Gastrocnemius medialis (tissue), 4 donors: ENCODE measurements at regions not wholly inside any gene's neighbourhood (a gene's known extent, or its start where the extent isn't known, plus 50 kb on each side); places are given as distances from the start of the nearest gene placed in this dataset.

Source experiments
- ATAC-seq, 2 donors: fragments of 150-250 bp; one replicate each; pipeline ENCODE4 v1.9.1; 2016
- DNase-seq, 2 donors: peaks; one replicate each; pipeline ENCODE4 v3.0.0-alpha.2; 2019
- H3K27ac ChIP-seq, 4 donors: fragments of 200-600 bp; sonication (generic); 1 replicate in 1 of 4; 2 replicates in 3 of 4; pipeline ENCODE4 v1.5.1; 2016 to 2018; ENCODE audit warnings: mild to moderate bottlenecking in 2 of 4, moderate library complexity in 1 of 4
- H3K27me3 ChIP-seq, 3 donors: fragments of 200-600 bp; sonication (generic) in 2 of 3; 1 replicate in 1 of 3; 2 replicates in 2 of 3; pipeline versions ENCODE4 v1.5.1 to v1.6.0; 2016 to 2019; ENCODE audit warnings: mild to moderate bottlenecking in 1 of 3, moderate library complexity in 1 of 3
- H3K36me3 ChIP-seq, 2 donors: fragments of 200-600 bp; sonication (generic) in 1 of 2; one replicate each; pipeline ENCODE4 v1.5.1; 2017 to 2018
- H3K4me1 ChIP-seq, 2 donors: fragments of 200-600 bp; sonication (generic) in 1 of 2; one replicate each; pipeline ENCODE4 v1.5.1; 2016 to 2017; ENCODE audit warnings: mild to moderate bottlenecking in 2 of 2
- H3K4me3 ChIP-seq, 4 donors: fragments of 200-600 bp; sonication (generic) in 3 of 4; 1 replicate in 1 of 4; 2 replicates in 3 of 4; pipeline ENCODE4 v1.5.1; 2016 to 2019; ENCODE audit warnings: mild to moderate bottlenecking in 2 of 4
- H3K9me3 ChIP-seq, 3 donors: fragments of 200-600 bp; sonication (generic) in 2 of 3; 1 replicate in 1 of 3; 2 replicates in 2 of 3; pipeline ENCODE4 v1.5.1; 2016 to 2019
- CTCF ChIP-seq, 5 experiments: fragments of 450-650 bp in 3 of 5; fragments of 200-600 bp in 2 of 5; sonication (generic) in 2 of 5; IDR thresholded peaks in 4 of 5; conservative IDR thresholded peaks in 1 of 5; 1 replicate in 4 of 5; 2 replicates in 1 of 5; pipeline ENCODE4 v1.5.1; 2016 to 2019; ENCODE audit warnings: antibody characterized with exemption in 5 of 5, mild to moderate bottlenecking in 3 of 5, moderate library complexity in 3 of 5
- POLR2A ChIP-seq, 2 donors: fragments of 450-650 bp; IDR thresholded peaks; one replicate each; pipeline ENCODE4 v1.6.1; 2017; ENCODE audit warnings: antibody characterized with exemption in 2 of 2, mild to moderate bottlenecking in 2 of 2, moderate library complexity in 2 of 2
- in situ Hi-C, 4 donors: fragments of 200-750 bp; cut with MboI; loops; one replicate each; pipeline versions ENCODE4 v1.15.0 to v1.8.0; 2017; ENCODE audit warnings: low sequenced_read_pairs in 4 of 4
- intact Hi-C: fragments of 100-400 bp; cut with DNase I; formaldehyde crosslinking; loops from one replicate; pipeline ENCODE4 v1.15.1; 2023; ENCODE audit warnings: low total_unique reads

GRCh38 chr9:115494393-115494792 is 376.4 kb upstream of the TNC start:
- DNase-seq: no peak
- H3K27me3 ChIP-seq: no peaks in the 10 kb centered on the region
- no peak overlapping the region for H3K4me3 ChIP-seq
- H3K36me3 ChIP-seq: no peaks in the 10 kb centered on the region
- no peaks in the 10 kb centered on the region for H3K9me3 ChIP-seq
- no peak for TF ChIP-seq POLR2A (IDR thresholded peaks at IDR 0.05)
- TF ChIP-seq CTCF (IDR thresholded peaks at IDR 0.05 in 4 of 5, conservative IDR thresholded peaks at IDR 0.05 in 1 of 5): no peak
- in situ Hi-C loops: no loop called here
- no peak for ATAC-seq
- H3K27ac ChIP-seq: no peak overlapping the region
- no peaks in the 10 kb centered on the region for H3K4me1 ChIP-seq
- intact Hi-C loops: no loop called here

- in situ Hi-C loops: no loop called here
- no peak for DNase-seq
- intact Hi-C loops: no loop called here
- Histone ChIP-seq H3K4me3 (no peak overlapping the region), H3K27me3 (no peaks in the 10 kb centered on the region), H3K27ac (no peak overlapping the region), H3K36me3 (no peaks in the 10 kb centered on the region), H3K9me3 (no peaks in the 10 kb centered on the region), H3K4me1 (no peaks in the 10 kb centered on the region)
- TF ChIP-seq CTCF (IDR thresholded peaks at IDR 0.05 in 4 of 5, conservative IDR thresholded peaks at IDR 0.05 in 1 of 5): no peak
- no peak for TF ChIP-seq POLR2A (IDR thresholded peaks at IDR 0.05)
- no peak for ATAC-seq
Measured at GRCh38 chr9:115495052-115495635, 377.2 kb upstream of the TNC start.

- TF ChIP-seq POLR2A (IDR thresholded peaks at IDR 0.05): no peak
- no peak for TF ChIP-seq CTCF (IDR thresholded peaks at IDR 0.05 in 4 of 5, conservative IDR thresholded peaks at IDR 0.05 in 1 of 5)
- Histone ChIP-seq H3K4me1 (no peaks in the 10 kb centered on the region), H3K27me3 (no peaks in the 10 kb centered on the region), H3K27ac (no peak overlapping the region), H3K9me3 (no peaks in the 10 kb centered on the region), H3K36me3 (no peaks in the 10 kb centered on the region), H3K4me3 (no peak overlapping the region)
- no peak for ATAC-seq
- intact Hi-C loops (no loop called here), in situ Hi-C loops (no loop called here)
- DNase-seq: no peak
Measured at GRCh38 chr9:115495836-115496235, 377.9 kb upstream of the TNC start.

GRCh38 chr9:115498303-115498702 is 380.3 kb upstream of the TNC start:
- intact Hi-C loops: no loop called here

More at GRCh38 chr9:115498303-115498702, 380.3 kb upstream of the TNC start:
- H3K27ac ChIP-seq: no peak overlapping the region
- DNase-seq (no peak), ATAC-seq (no peak)
- no peaks in the 10 kb centered on the region for H3K9me3 ChIP-seq
- no peak overlapping the region for H3K4me3 ChIP-seq
- TF ChIP-seq POLR2A (IDR thresholded peaks at IDR 0.05): no peak
- TF ChIP-seq CTCF (IDR thresholded peaks at IDR 0.05 in 4 of 5, conservative IDR thresholded peaks at IDR 0.05 in 1 of 5): no peak
- in situ Hi-C loops: no loop called here
- no peaks in the 10 kb centered on the region for H3K4me1 ChIP-seq
- no peaks in the 10 kb centered on the region for H3K36me3 ChIP-seq
- no peaks in the 10 kb centered on the region for H3K27me3 ChIP-seq
